GM23338 (cell line): ENCODE measurements at regions not wholly inside any gene's neighbourhood (a gene's known extent, or its start where the extent isn't known, plus 50 kb on each side); places are given as distances from the start of the nearest gene placed in this dataset.

Source experiments
- ATAC-seq: fragments of 200-7000 bp; cut with Tn5 transposase; 3 replicates; pipeline ENCODE4 v1.9.1; 2020
- DNase-seq: peaks from one replicate; pipeline ENCODE4 v3.0.0-alpha.2; 2015; ENCODE audit warnings: low spot score
- H2AFZ ChIP-seq: fragments of 200-600 bp; sonication (generic); 2 replicates; pipeline ENCODE4 v1.8.0; 2016; ENCODE audit warnings: antibody characterized with exemption, mild to moderate bottlenecking, moderate library complexity
- H3F3A ChIP-seq: fragments of 200-600 bp; sonication (generic); replicated peaks from 2 replicates; pipeline ENCODE4 v1.8.0; 2017; ENCODE audit warnings: antibody characterized with exemption, mixed run types, low read depth
- H3K27ac ChIP-seq: fragments of 200-600 bp; sonication (generic); 2 replicates; pipeline ENCODE4 v1.6.1; 2016; ENCODE audit warnings: low read depth
- H3K27me3 ChIP-seq: fragments of 200-600 bp; sonication (generic); 2 replicates; pipeline ENCODE4 v1.8.0; 2016; ENCODE audit warnings: mild to moderate bottlenecking, mixed run types, moderate library complexity; ENCODE audit not compliant: insufficient read depth
- H3K36me3 ChIP-seq: fragments of 200-600 bp; sonication (generic); 2 replicates; pipeline ENCODE4 v1.8.0; 2016; ENCODE audit warnings: mild to moderate bottlenecking; ENCODE audit not compliant: insufficient read depth
- H3K4me1 ChIP-seq: fragments of 200-600 bp; sonication (generic); 2 replicates; pipeline ENCODE4 v1.8.0; 2016; ENCODE audit warnings: mild to moderate bottlenecking, moderate library complexity; ENCODE audit not compliant: insufficient read depth
- H3K4me2 ChIP-seq: fragments of 200-600 bp; sonication (generic); 2 replicates; pipeline ENCODE4 v1.7.1; 2017; ENCODE audit warnings: mixed run types
- H3K4me3 ChIP-seq: fragments of 200-600 bp; sonication (generic); 2 replicates; pipeline ENCODE4 v1.6.1; 2016; ENCODE audit warnings: mixed run types
- H3K79me2 ChIP-seq: fragments of 200-600 bp; sonication (generic); replicated peaks from 2 replicates; pipeline ENCODE4 v1.8.0; 2017; ENCODE audit warnings: mild to moderate bottlenecking; ENCODE audit not compliant: insufficient read depth
- H3K9me2 ChIP-seq: fragments of 200-600 bp; sonication (generic); 2 replicates; pipeline ENCODE4 v1.8.0; 2017; ENCODE audit not compliant: insufficient read depth
- H4K20me1 ChIP-seq: fragments of 200-600 bp; sonication (generic); replicated peaks from 2 replicates; pipeline ENCODE4 v1.8.0; 2017; ENCODE audit warnings: mild to moderate bottlenecking; ENCODE audit not compliant: insufficient read depth
- H3K27ac Mint-ChIP-seq: 2 replicates; pipeline ENCODE4 v1.8.0; 2020; ENCODE audit warnings: inconsistent platforms, mild to moderate bottlenecking, moderate library complexity, mixed read lengths
- H3K27me3 Mint-ChIP-seq: 3 replicates; pipeline ENCODE4 v1.8.0; 2022; ENCODE audit warnings: low read depth, mild to moderate bottlenecking, moderate library complexity, mixed read lengths, inconsistent platforms; ENCODE audit not compliant: insufficient read depth, poor library complexity
- H3K36me3 Mint-ChIP-seq: 3 replicates; pipeline ENCODE4 v1.8.0; 2021; ENCODE audit warnings: low read depth, mild to moderate bottlenecking, inconsistent platforms, moderate library complexity, mixed read lengths
- H3K4me1 Mint-ChIP-seq: 3 replicates; pipeline ENCODE4 v1.8.0; 2020; ENCODE audit warnings: mild to moderate bottlenecking, inconsistent platforms, mixed read lengths
- H3K4me3 Mint-ChIP-seq: 3 replicates; pipeline ENCODE4 v1.8.0; 2021; ENCODE audit warnings: moderate library complexity, mild to moderate bottlenecking, inconsistent platforms, mixed read lengths
- H3K9me3 Mint-ChIP-seq: 3 replicates; pipeline ENCODE4 v1.8.0; 2020; ENCODE audit warnings: moderate library complexity, mild to moderate bottlenecking, inconsistent platforms, mixed read lengths
- CREB1 ChIP-seq: fragments of 250-450 bp; sonication (Bioruptor Pico); IDR thresholded peaks from 2 replicates; pipeline ENCODE4 v1.5.0; 2020; ENCODE audit warnings: low read depth, mild to moderate bottlenecking, moderate library complexity
- CTCF ChIP-seq, 2 experiments: fragments of 200-600 bp in 1 of 2; sonication (generic) in 1 of 2; conservative IDR thresholded peaks; 2 replicates each; pipeline versions ENCODE4 v1.5.1 to v1.6.1; 2016 to 2017; ENCODE audit warnings: antibody characterized with exemption in 2 of 2, low read depth in 2 of 2, mild to moderate bottlenecking in 2 of 2, moderate library complexity in 1 of 2
- ETS1 ChIP-seq: IDR thresholded peaks from 2 replicates; pipeline ENCODE4 v1.6.1; 2016; ENCODE audit warnings: antibody characterized with exemption
- EZH2 ChIP-seq: fragments of 200-600 bp; sonication (generic); IDR thresholded peaks from one replicate; pipeline ENCODE4 v1.8.0; 2017; ENCODE audit warnings: antibody characterized with exemption, mild to moderate bottlenecking, low read depth; ENCODE audit not compliant: unreplicated experiment
- EZH2phosphoT487 ChIP-seq: fragments of 200-600 bp; sonication (generic); IDR thresholded peaks from one replicate; pipeline ENCODE4 v1.8.1; 2018; ENCODE audit warnings: antibody characterized with exemption; ENCODE audit not compliant: unreplicated experiment
- JUNB ChIP-seq: IDR thresholded peaks from one replicate; pipeline ENCODE4 v1.6.1; 2016; ENCODE audit warnings: antibody characterized with exemption; ENCODE audit not compliant: unreplicated experiment
- NANOG ChIP-seq: IDR thresholded peaks from 2 replicates; pipeline ENCODE4 v1.6.1; 2016; ENCODE audit warnings: antibody characterized with exemption, borderline replicate concordance
- POLR2AphosphoS5 ChIP-seq: IDR thresholded peaks from 2 replicates; pipeline ENCODE4 v1.6.1; 2016; ENCODE audit warnings: antibody characterized with exemption, low read depth
- STAT1 ChIP-seq: IDR thresholded peaks from one replicate; pipeline ENCODE4 v1.6.1; 2016; ENCODE audit warnings: antibody characterized with exemption; ENCODE audit not compliant: unreplicated experiment
- ZNF114 ChIP-seq: fragments of 250-450 bp; sonication (Bioruptor Pico); IDR thresholded peaks from 2 replicates; pipeline ENCODE4 v1.5.0; 2020; ENCODE audit warnings: mild to moderate bottlenecking, moderate library complexity
- ZNF331 ChIP-seq: fragments of 250-450 bp; sonication (Bioruptor Pico); IDR thresholded peaks from 2 replicates; pipeline ENCODE4 v1.5.0; 2020; ENCODE audit warnings: low read depth, mild to moderate bottlenecking, moderate library complexity
- ZNF462 ChIP-seq: fragments of 250-450 bp; sonication (Bioruptor Pico); IDR thresholded peaks from 2 replicates; pipeline ENCODE4 v1.5.0; 2020; ENCODE audit warnings: mild to moderate bottlenecking, moderate library complexity
- TF ChIP-seq, protein P1 (sequence below): IDR thresholded peaks from one replicate; pipeline ENCODE4 v1.6.1; 2018; ENCODE audit warnings: antibody characterized with exemption; ENCODE audit not compliant: unreplicated experiment

- H3K36me3 Mint-ChIP-seq = peaks cover 6% of the 10 kb centered on the region; the same call in 2 of the 3 replicates
- peaks cover 2% of the 10 kb centered on the region for H3K27me3 Mint-ChIP-seq
- peak overlapping the region; percentile 33; the same call in 1 of the 2 replicates for H3K27ac Mint-ChIP-seq
- TF ChIP-seq JUNB (no peak), EZH2phosphoT487 (no peak), CREB1 (CRISPR knock-in tag) (no peak), EZH2 (no peak), POLR2AphosphoS5 (no peak), CTCF (conservative IDR thresholded peaks at IDR 0.05; ENCODE audit: low read depth in 2 of 2) (no peak), ZNF331 (CRISPR knock-in tag) (no peak), STAT1 (no peak), ZNF114 (CRISPR knock-in tag) (no peak), ZNF462 (CRISPR knock-in tag) (no peak), ETS1 (no peak), NANOG (no peak)
- TF ChIP-seq, protein P1, sequence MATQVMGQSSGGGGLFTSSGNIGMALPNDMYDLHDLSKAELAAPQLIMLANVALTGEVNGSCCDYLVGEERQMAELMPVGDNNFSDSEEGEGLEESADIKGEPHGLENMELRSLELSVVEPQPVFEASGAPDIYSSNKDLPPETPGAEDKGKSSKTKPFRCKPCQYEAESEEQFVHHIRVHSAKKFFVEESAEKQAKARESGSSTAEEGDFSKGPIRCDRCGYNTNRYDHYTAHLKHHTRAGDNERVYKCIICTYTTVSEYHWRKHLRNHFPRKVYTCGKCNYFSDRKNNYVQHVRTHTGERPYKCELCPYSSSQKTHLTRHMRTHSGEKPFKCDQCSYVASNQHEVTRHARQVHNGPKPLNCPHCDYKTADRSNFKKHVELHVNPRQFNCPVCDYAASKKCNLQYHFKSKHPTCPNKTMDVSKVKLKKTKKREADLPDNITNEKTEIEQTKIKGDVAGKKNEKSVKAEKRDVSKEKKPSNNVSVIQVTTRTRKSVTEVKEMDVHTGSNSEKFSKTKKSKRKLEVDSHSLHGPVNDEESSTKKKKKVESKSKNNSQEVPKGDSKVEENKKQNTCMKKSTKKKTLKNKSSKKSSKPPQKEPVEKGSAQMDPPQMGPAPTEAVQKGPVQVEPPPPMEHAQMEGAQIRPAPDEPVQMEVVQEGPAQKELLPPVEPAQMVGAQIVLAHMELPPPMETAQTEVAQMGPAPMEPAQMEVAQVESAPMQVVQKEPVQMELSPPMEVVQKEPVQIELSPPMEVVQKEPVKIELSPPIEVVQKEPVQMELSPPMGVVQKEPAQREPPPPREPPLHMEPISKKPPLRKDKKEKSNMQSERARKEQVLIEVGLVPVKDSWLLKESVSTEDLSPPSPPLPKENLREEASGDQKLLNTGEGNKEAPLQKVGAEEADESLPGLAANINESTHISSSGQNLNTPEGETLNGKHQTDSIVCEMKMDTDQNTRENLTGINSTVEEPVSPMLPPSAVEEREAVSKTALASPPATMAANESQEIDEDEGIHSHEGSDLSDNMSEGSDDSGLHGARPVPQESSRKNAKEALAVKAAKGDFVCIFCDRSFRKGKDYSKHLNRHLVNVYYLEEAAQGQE = no peak
- no peaks in the 10 kb centered on the region for H3K4me1 Mint-ChIP-seq
- no peak overlapping the region for H3K27ac ChIP-seq
- no peak overlapping the region for H3K4me2 ChIP-seq
- H4K20me1 ChIP-seq = no peaks in the 10 kb centered on the region
- no peaks in the 10 kb centered on the region for H3K79me2 ChIP-seq
- no peaks in the 10 kb centered on the region for H3K9me2 ChIP-seq
- ATAC-seq (no peak), DNase-seq (no peak)
- H3K4me3 ChIP-seq = no peak overlapping the region
- no peaks in the 10 kb centered on the region for H3K36me3 ChIP-seq
- no peaks in the 10 kb centered on the region for H3K4me1 ChIP-seq
- peaks cover 13% of the 10 kb centered on the region for H3K9me3 Mint-ChIP-seq
- H3K27me3 ChIP-seq = no peaks in the 10 kb centered on the region
- no peak overlapping the region; the same call in 2 of the 3 replicates for H3K4me3 Mint-ChIP-seq
- H2AFZ ChIP-seq = peak overlapping the region; percentile 20; the same call in 1 of the 2 replicates
- H3F3A ChIP-seq = no peaks in the 10 kb centered on the region
These were observed 119.2 kb downstream of the SYF2 start for GRCh38 chr1:25113086-25113485.
